ENCODE measurements at regions not wholly inside any gene's neighbourhood (a gene's known extent, or its start where the extent isn't known, plus 50 kb on each side); places are given as distances from the start of the nearest gene placed in this dataset.
"Not testable (repeated sequence)": the region's sequence is repeated elsewhere in the genome, so short reads cannot be mapped to it uniquely, and the experiment has no call there.

- no peak overlapping the region for H3K27ac Mint-ChIP-seq
- no peak overlapping the region for H3K4me3 Mint-ChIP-seq
- H3K4me1 Mint-ChIP-seq: no peaks in the 10 kb centered on the region
- peaks cover 0 to 9% (median 3%) of the 10 kb centered on the region in 7 donors for H3K9me3 Mint-ChIP-seq
- DNase-seq: no peak
- H3K27me3 Mint-ChIP-seq: no peaks in the 10 kb centered on the region
- H3K36me3 Mint-ChIP-seq: no peaks in the 10 kb centered on the region
- no peak for ATAC-seq (ENCODE audit: low read depth in 2 of 2)
These were observed 289.5 kb upstream of the KCND2 start for GRCh38 chr7:119983468-119983867.

DNA sequence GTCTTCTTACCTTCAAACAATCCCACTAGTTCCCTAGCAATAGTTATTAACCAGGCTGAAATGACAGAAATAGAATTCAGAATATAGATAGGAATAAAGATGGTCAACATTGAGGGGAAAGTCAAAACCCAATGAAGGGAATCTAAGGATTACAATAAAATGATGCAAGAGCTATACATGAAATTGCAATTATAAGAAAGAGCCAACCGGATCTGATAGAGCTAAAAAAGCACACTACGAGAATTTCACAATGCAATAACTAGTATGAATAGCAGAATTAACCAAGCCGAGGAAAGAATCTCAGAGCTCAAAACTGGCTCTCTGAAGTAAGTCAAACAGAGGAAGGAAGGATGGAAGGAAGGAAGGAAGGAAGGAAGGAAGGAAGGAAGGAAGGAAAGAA is 288.7 kb upstream of the KCND2 start:
- Mint-ChIP-seq H3K27ac (no peak overlapping the region), H3K4me3 (no peak overlapping the region), H3K36me3 (no peaks in the 10 kb centered on the region), H3K9me3 (peaks cover 0 to 9% (median 3%) of the 10 kb centered on the region in 7 donors), H3K4me1 (no peaks in the 10 kb centered on the region), H3K27me3 (no peaks in the 10 kb centered on the region)
- ATAC-seq (ENCODE audit: low read depth in 2 of 2) (no peak), DNase-seq (no peak)

GRCh38 chr7:119988401-119988800 is 284.6 kb upstream of the KCND2 start:
- no peak overlapping the region for H3K4me3 Mint-ChIP-seq
- DNase-seq: no peak
- no peaks in the 10 kb centered on the region for H3K27me3 Mint-ChIP-seq
- no peak overlapping the region for H3K27ac Mint-ChIP-seq
- no peak for ATAC-seq (ENCODE audit: low read depth in 2 of 2)
- peaks cover 0 to 6% (median 2%) of the 10 kb centered on the region in 7 donors for H3K9me3 Mint-ChIP-seq
- no peaks in the 10 kb centered on the region for H3K4me1 Mint-ChIP-seq
- H3K36me3 Mint-ChIP-seq: no peaks in the 10 kb centered on the region

- Mint-ChIP-seq H3K4me1 (no peaks in the 10 kb centered on the region), H3K36me3 (no peaks in the 10 kb centered on the region), H3K27me3 (no peaks in the 10 kb centered on the region), H3K4me3 (no peak overlapping the region), H3K9me3 (peaks cover 0 to 21% (median 2%) of the 10 kb centered on the region in 7 donors), H3K27ac (no peak overlapping the region)
- ATAC-seq (ENCODE audit: low read depth in 2 of 2): no peak
- DNase-seq: no peak
These were observed 278.0 kb upstream of the KCND2 start for GRCh38 chr7:119994928-119995327.

DNA sequence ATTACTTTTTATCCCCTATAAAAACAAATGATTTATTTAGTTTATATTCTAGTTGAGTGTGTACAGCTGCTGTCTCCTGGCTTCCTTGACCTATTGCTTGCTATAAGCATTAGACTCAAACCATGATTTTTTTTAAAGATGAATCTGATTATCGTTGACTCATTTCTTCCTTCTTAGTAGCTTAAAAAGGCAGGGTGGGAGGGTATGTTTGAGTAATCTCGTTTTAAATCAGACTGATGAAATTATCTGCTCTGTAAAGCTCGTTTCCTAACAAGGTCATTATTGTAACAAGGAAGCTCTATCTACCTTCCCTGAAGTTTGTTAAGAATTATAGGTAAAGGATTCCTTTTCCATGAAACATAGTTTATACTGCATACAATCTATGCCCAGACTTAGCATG is 276.3 kb upstream of the KCND2 start:
- Mint-ChIP-seq H3K4me3 (no peak overlapping the region), H3K4me1 (no peaks in the 10 kb centered on the region), H3K9me3 (peaks cover 0 to 21% (median 2%) of the 10 kb centered on the region in 7 donors), H3K27me3 (no peaks in the 10 kb centered on the region), H3K36me3 (no peaks in the 10 kb centered on the region), H3K27ac (no peak overlapping the region)
- ATAC-seq (ENCODE audit: low read depth in 2 of 2): no peak
- no peak for DNase-seq

GRCh38 chr7:119999738-120000475 is 273.1 kb upstream of the KCND2 start:
- ATAC-seq (ENCODE audit: low read depth in 2 of 2): no peak
- H3K9me3 Mint-ChIP-seq: peaks cover 0 to 17% (median 2%) of the 10 kb centered on the region in 7 donors
- no peak overlapping the region for H3K27ac Mint-ChIP-seq
- H3K4me3 Mint-ChIP-seq: no peak overlapping the region
- H3K36me3 Mint-ChIP-seq: no peaks in the 10 kb centered on the region
- DNase-seq: no peak
- no peaks in the 10 kb centered on the region for H3K4me1 Mint-ChIP-seq
- no peaks in the 10 kb centered on the region for H3K27me3 Mint-ChIP-seq

DNA sequence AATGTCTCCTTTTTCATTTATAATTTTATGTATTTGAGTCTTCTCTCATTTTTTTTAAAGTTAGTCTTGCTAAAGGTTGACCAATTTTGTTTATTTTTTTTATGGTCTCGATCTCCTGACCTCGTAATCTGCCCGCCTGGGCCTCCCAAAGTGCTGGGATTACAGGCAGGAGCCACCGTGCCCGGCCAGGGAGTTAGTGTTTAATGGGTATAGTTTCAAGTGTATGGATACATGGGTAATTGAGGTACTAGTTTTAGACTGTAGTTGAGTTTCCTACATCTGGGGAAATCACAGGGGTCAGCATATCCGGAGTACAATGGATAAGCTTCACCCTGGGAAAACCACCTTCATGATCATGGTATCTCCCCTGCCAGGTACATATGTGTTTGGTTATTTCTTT is 267.3 kb upstream of the KCND2 start:
- Mint-ChIP-seq H3K36me3 (no peaks in the 10 kb centered on the region), H3K4me3 (no peak overlapping the region), H3K27ac (no peak overlapping the region), H3K27me3 (no peaks in the 10 kb centered on the region), H3K9me3 (peaks cover 0 to 12% (median 2%) of the 10 kb centered on the region in 7 donors), H3K4me1 (no peaks in the 10 kb centered on the region)
- ATAC-seq (ENCODE audit: low read depth in 2 of 2) (no peak), DNase-seq (no peak)

- not testable (repeated sequence) for ATAC-seq (ENCODE audit: low read depth in 2 of 2); H3K27ac Mint-ChIP-seq; H3K27me3 Mint-ChIP-seq; H3K4me3 Mint-ChIP-seq; DNase-seq; H3K4me1 Mint-ChIP-seq; H3K36me3 Mint-ChIP-seq
- H3K9me3 Mint-ChIP-seq: peaks cover 0 to 12% (median 3%) of the 10 kb centered on the region in 7 donors
These were observed 258.7 kb upstream of the KCND2 start for GRCh38 chr7:120014301-120014700.

DNA sequence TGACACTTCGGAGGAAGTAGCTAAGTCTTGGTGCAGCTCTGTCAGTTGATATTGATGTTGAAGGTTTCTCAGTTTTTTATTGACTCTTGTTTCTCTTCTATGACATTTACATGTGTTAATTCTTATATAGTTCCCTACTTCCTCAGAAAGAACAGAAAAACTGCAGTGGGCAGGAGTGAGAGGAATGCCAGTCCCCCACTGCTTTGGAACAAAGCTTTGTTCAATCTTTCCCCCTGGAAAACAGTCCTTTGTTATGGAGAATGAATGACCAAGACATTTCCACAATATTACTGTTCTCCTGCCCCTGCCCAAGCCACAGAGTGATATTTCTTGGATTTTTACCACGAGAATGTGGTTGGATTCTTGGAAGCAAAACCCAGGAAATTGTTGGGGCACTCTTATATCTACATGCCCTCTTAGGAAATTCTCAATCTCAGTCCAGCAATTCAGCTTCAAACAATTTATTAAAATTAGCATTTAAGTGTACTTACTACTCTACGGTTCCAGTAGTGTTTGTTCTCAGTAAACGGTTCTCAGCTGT is 258.0 kb upstream of the KCND2 start:
- Mint-ChIP-seq H3K4me3 (no peak overlapping the region), H3K27ac (no peak overlapping the region), H3K4me1 (no peaks in the 10 kb centered on the region), H3K36me3 (no peaks in the 10 kb centered on the region), H3K9me3 (peaks cover 0 to 8% (median 3%) of the 10 kb centered on the region in 7 donors), H3K27me3 (no peaks in the 10 kb centered on the region)
- DNase-seq: no peak
- no peak for ATAC-seq (ENCODE audit: low read depth in 2 of 2)

DNA sequence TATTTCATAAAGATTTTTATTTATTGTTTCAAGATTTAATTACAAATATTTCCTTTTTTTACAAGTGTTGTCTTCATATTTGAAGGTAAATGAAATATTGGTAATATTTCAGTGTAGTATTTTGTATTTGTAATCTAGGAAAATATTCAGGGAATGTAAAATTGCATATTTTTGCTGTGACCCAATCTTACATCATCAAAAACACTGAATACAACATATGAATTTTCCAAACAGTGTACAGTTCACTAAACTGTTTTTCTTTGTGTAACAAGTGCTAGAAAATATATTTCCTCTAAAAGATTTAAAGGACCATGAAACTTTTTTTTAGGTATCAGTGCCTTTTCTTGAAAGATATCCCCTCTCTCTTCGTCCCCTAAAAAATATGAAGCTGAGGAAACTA is 251.9 kb upstream of the KCND2 start:
- no peak overlapping the region for H3K4me3 Mint-ChIP-seq
- no peak for DNase-seq
- H3K36me3 Mint-ChIP-seq: no peaks in the 10 kb centered on the region
- H3K9me3 Mint-ChIP-seq: no peaks in the 10 kb centered on the region
- no peak for ATAC-seq (ENCODE audit: low read depth in 2 of 2)
- no peaks in the 10 kb centered on the region for H3K4me1 Mint-ChIP-seq
- H3K27ac Mint-ChIP-seq: no peak overlapping the region
- no peaks in the 10 kb centered on the region for H3K27me3 Mint-ChIP-seq

DNA sequence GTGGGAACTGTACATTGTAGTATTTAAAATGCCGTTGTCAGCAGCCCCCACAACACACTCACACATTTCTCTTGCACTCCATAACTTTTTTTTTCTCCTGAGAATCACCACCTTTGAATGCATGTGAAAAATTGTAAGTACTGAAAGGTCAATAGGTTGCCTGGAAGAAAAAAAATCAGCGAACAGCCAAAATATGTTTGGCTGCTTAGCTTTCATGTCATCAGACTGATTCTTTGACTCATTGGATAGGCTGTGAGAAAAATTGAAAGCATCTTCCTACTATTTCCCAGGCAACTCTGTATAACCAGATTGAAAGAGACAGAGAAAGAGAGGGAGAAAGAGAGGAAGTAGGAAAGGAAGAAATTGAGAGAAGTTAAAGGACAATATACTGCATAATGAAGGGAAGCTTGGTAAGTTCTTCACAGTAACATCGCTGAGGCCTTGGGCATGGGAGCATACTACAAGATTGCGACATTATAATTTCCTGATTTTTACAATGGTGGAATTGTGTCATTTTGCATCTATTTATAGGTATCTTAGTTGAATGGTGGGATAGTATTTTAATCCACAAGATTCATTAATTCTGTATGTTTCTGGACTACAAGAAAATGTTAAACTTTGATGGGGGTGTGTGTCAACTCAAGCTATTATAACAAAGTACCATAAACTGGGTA is 249.3 kb upstream of the KCND2 start:
- H3K27ac Mint-ChIP-seq: no peak overlapping the region
- ATAC-seq (ENCODE audit: low read depth in 2 of 2): no peak
- H3K4me1 Mint-ChIP-seq: no peaks in the 10 kb centered on the region
- no peaks in the 10 kb centered on the region for H3K36me3 Mint-ChIP-seq
- no peaks in the 10 kb centered on the region for H3K27me3 Mint-ChIP-seq
- DNase-seq: no peak
- no peak overlapping the region for H3K4me3 Mint-ChIP-seq
- H3K9me3 Mint-ChIP-seq: no peaks in the 10 kb centered on the region

GRCh38 chr7:120028636-120029035 is 244.3 kb upstream of the KCND2 start:
- Mint-ChIP-seq H3K27me3 (no peaks in the 10 kb centered on the region), H3K4me1 (no peaks in the 10 kb centered on the region), H3K27ac (no peak overlapping the region), H3K9me3 (no peaks in the 10 kb centered on the region), H3K36me3 (no peaks in the 10 kb centered on the region), H3K4me3 (no peak overlapping the region)
- no peak for DNase-seq
- no peak for ATAC-seq (ENCODE audit: low read depth in 2 of 2)

DNA sequence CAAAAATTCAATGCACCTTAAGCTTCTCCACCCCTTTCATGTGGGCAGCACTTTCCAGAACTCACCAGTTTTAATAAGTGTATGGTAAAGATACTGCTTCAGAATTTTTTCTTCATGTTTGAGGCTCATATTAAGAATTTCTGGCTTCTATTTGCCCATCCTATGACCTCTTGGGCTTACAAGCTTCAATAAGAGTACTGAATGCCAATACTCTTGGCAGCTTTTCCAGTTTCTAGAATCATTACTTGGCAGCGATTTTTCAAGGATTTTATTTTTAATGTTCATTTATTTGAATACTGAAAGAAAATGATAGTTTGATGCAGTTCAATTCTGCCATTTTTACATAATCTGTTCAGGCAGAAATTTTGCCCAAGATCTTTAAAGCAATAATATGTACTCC is 242.1 kb upstream of the KCND2 start:
- no peak overlapping the region for H3K27ac Mint-ChIP-seq
- no peak for DNase-seq
- H3K36me3 Mint-ChIP-seq: no peaks in the 10 kb centered on the region
- H3K9me3 Mint-ChIP-seq: peaks cover 0 to under 1% (median 0%) of the 10 kb centered on the region in 7 donors
- no peak for ATAC-seq (ENCODE audit: low read depth in 2 of 2)
- H3K27me3 Mint-ChIP-seq: no peaks in the 10 kb centered on the region
- H3K4me3 Mint-ChIP-seq: no peak overlapping the region
- H3K4me1 Mint-ChIP-seq: no peaks in the 10 kb centered on the region

DNA sequence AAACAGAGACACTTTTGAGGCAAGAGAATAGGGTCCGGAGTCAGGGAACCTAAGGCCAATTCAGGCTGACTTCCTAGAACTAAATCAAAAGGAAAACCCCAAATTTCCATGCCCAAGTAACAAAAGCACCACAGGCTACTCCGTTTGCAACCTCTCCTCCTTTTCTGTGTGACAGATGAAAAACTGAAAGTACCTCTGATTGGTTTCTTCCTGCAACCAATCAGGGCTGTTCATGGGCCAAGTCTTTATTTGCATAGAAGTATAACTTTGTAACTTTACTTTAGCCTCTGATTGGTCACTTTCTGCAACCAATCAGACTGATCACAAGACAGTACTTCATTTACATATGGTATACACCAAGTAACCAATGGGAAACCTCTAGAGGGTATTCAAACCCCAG is 239.9 kb upstream of the KCND2 start:
- Mint-ChIP-seq H3K4me1 (no peaks in the 10 kb centered on the region), H3K4me3 (no peak overlapping the region), H3K9me3 (peaks cover 0 to 6% (median 2%) of the 10 kb centered on the region in 7 donors), H3K27me3 (no peaks in the 10 kb centered on the region), H3K36me3 (no peaks in the 10 kb centered on the region), H3K27ac (no peak overlapping the region)
- ATAC-seq (ENCODE audit: low read depth in 2 of 2) (no peak), DNase-seq (no peak)
